Fibroblast of gingiva (primary cell): ENCODE measurements at regions not wholly inside any gene's neighbourhood (a gene's known extent, or its start where the extent isn't known, plus 50 kb on each side); places are given as distances from the start of the nearest gene placed in this dataset.
"Not testable (repeated sequence)": the region's sequence is repeated elsewhere in the genome, so short reads cannot be mapped to it uniquely, and the experiment has no call there.

ENCODE experiments used
- DNase-seq: peaks from one replicate; pipeline ENCODE4 v3.0.0-alpha.2; 2011; ENCODE audit warnings: low read depth

DNA sequence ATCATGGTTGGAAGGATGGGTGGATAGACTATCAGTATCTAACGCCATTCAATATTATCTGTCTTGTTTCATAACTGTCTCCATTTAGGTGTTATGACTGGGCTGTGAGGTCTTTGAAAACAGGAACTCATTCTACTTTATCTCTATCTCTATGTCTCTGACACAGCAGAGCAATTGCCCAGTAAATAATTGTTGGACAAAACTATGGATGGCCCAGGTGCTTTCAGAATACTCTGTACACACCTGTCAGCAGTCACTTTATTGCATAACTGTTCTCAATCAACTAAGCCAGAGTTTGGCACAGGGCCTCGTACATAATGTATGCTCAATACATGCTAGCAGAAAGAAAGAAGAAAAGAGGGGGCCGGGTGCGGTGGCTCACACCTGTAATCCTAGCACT is 210.3 kb downstream of the OPA1 start:
- DNase-seq, result no peak

DNA sequence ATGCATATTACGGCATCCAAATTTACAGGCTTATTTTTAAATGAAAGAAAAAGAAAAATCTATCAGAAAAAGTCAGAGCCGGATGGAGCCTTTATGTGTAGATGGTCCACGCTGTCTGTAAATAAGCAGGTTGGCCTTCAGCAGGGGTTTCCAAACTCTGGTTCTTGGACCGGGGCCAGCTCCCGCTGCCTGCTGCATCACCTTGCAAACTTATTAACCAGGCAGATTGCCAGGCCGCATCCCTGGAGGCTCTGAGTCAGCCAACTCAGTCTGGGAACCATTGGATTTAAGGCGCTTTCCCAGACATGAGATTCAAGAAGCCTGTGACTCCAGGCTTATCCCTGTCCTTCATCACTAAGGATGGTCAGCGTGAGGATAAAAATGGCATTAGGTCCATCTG is 212.4 kb downstream of the OPA1 start:
- no peak for DNase-seq

DNA sequence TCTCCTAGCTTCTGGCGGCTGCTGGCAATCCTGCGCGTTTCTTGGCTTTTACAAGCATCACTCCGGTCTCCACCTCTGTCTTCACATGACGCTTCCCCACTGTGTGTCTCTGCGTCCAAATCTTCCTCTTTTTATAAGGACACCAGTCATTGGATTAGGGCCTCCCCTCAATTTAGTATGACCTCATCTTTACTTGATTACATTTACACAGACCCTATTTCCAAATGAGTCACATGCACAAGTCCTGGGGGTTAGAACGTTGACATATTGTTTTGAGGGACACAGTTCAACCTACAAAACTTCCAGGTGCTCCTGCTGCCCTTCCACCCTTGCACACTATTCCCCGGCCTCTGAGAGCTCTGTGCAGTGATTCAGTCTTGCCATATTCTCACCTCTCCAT is 215.3 kb downstream of the OPA1 start:
- DNase-seq, result no peak

DNA sequence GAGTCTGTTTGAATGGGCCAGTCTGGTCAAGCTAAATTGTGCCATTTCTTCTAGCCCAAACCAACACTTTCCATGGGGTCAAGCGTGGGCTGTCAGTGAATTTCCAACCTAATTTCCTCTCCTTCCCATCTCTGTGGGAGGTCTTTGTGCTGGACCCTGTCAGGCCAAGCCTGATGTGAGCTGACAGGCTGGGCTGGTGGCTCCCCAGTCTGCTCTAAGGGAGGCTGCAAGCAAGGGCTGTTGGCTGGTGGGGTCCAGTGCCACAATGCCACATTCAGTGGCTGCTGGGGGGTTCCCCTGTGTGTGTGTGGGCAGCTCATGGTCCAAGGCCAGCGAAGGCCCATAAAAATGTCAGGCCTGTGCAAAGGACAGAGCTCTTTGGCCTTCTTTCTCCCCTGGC is 216.1 kb downstream of the OPA1 start:
- DNase-seq, result no peak

DNA sequence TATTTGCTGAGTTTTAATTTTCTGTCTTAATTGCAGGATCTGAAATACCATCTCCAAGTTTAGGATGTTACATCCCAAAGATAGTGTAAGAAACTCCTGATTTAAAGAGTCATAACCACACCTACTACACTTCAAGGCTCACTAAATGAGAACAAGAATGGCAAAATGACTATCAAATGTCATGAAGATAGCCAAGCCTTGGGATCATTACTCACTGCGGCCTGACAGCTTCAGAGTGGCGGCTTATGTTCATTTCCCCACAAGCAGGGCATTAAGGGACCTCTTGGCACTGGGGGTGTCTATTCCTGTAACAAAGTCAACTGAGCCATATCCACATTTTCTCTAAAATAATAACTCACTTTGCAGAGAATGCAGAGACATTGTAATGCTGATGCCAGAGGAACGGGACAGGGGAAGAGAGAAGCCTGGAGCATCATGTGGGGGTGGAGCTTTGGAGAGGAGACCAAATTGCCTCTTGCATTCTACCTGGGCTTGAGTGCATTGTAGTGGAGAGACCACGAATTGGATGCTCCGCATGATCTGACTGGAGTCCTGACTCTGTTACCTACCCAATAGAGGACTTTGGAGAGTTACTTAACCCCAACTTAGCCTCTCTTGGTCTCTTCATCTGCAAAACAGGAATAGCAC is 219.2 kb downstream of the OPA1 start:
- DNase-seq, result no peak

DNA sequence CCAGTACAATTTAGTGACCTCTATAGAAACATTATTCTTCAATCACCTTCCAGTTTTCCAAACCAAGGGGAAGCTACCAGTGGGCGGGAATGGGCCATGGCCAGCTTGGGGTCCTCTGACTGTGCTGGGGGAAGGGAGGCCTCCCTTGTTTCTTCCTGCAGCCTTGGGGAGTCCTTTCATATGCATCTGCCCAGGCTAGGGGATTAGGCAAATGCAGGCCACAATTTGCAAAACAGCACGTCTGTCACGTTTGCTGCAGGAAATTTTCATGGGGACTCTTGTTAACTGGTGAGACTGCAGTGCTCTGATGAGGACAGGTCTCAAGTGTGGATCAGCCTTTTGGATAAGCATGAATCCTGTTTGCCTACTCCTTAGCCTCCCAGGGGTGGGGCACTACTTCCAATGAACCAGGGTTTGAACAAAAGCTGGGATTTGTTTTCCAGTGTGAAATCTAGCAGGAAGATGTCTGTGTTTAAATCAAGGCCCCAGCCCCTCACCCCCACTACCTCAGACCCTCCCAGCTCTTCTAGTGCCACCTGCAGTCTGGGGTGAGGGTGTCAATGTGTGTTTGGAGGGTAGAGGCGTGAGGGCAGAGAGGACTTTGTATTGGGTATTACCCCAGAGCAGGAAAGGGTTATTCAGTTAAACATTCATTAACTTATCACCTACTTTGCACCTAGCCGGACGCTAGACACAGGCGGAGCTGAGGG is 219.9 kb downstream of the OPA1 start:
- no peak for DNase-seq

DNA sequence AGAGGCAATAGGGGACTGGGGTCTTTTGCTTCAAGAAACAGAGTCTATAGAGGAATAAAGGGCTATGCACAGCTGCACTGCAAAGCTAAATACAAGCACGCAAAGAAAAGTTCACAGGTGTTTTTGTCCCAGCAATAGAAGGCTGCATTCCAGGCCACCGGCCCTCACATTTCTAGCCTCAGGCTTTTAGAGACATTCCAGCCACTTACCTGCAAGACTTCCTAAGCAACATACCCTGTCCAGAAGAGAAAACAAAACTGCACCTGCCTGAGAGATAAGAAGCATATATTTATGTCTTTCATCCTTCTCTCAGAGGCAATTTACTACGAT is 220.5 kb downstream of the OPA1 start:
- DNase-seq, result no peak

DNA sequence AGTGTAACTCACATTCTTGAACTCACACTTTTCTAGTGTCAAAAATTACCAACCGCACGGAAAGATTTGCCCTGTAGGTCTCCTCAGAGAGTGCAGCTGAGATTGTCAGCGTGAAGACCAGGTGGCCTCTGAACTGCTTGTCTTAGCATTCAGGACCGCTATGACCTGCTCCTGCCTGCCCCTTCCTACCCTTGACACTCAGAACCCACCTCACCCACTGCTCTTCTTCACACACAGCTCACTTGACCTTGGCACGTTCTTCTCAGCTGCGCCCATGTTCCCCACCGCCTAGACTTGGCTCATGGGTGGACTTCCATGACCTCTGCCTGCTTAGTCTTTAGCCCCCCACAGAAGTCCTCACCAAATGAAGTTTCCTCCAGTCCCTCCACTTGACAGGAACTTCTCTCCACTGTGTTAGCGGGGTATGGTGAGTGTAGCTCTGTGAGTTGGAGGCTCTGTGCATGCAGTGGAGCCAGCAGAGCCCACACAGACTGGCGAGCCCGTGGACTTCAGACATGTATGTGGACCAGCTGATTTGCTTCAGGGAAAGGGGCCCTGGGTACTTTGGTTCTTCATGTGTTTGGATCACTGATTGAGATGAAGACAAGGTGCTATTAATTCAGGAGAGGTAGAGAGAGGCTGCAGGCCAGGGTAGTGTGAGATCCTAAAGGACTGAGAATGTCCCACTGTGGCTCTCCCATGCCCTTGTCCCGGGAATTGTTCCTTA is 221.3 kb downstream of the OPA1 start:
- DNase-seq, result no peak

DNA sequence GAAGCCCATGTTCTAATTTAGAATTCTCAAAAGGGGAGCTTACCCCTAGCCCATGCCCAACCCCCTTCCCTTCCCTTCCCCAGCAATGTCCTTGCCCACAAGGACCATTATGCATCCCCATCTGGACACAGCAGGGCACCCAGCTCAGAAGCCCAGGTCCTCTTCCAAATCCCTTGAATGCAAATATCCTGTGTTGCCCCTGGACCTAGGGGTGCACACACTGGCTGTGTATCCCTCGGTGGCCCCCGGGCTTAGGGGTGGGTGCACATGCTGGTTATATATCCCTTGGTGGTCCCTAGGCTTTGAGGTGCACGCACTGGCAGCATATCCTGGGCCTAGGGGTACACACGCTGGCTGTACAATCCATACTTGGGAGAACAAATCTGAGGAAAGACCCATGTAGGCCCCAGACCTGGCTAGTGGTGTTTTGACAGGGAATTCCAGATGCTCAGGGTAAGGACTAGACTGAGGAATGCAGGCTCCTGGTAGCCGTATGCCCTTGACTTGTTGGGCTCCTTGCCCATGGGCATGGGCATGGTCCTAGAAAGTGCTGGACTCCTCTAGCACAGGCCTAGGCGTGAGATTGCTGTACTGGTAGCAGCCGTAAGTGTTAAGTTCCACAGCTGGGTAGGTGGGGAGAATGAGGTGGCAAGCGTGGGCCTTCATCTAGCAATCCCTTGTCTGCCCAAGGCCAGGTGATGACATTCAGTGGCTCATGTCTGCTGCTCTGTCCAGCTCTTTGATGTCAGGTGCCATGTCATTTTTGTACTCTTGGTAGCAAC is 222.4 kb downstream of the OPA1 start:
- no peak for DNase-seq

DNA sequence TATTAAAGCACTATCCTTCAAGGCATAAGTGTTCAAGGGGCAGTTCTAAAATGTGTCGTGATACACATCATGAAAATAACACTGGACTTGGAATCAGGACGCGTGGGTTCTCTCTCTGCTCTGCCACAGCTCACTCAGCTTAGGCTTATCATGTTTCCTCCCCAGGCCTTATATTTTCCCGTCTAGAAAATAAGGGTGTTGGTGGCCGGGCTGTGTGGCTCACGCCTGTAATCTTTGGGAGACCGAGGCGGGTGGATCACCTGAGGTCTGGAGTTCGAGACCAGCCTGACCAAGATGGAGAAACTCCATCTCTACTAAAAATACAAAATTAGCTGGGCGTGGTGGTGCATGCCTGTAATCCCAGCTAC is 223.0 kb downstream of the OPA1 start:
- no peak for DNase-seq

DNA sequence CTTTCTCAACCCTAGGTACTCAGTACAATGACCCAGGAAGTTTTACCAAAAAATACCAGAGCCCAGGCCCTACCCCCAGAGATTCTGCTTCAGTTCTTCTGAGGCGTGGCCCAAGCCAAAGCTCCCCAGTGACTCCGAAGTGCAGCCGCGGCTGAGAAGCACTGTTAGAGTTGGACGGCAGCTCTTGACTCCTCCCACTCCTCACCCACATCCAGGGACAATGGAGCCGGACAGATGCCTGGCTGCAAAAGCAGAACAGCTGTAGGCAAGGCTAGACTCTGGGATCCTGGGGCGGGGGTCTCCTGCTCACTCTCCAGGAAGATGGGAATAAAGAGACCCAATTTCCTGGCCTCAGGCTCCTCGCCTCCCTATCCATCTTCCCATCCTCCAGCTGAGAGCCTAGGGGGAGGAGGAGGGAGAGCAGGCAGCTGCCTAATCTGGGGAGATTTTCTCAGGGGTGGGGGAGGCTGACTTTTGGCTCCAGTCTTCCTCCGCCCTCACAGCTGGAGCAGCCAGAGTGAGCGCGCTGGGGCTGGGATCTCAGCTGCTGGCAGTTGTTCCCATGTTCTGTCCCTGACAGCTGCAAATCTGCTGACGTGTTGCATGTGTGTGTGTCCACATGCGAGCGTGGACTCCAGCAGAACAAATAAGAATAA is 223.8 kb downstream of the OPA1 start:
- no peak for DNase-seq

DNA sequence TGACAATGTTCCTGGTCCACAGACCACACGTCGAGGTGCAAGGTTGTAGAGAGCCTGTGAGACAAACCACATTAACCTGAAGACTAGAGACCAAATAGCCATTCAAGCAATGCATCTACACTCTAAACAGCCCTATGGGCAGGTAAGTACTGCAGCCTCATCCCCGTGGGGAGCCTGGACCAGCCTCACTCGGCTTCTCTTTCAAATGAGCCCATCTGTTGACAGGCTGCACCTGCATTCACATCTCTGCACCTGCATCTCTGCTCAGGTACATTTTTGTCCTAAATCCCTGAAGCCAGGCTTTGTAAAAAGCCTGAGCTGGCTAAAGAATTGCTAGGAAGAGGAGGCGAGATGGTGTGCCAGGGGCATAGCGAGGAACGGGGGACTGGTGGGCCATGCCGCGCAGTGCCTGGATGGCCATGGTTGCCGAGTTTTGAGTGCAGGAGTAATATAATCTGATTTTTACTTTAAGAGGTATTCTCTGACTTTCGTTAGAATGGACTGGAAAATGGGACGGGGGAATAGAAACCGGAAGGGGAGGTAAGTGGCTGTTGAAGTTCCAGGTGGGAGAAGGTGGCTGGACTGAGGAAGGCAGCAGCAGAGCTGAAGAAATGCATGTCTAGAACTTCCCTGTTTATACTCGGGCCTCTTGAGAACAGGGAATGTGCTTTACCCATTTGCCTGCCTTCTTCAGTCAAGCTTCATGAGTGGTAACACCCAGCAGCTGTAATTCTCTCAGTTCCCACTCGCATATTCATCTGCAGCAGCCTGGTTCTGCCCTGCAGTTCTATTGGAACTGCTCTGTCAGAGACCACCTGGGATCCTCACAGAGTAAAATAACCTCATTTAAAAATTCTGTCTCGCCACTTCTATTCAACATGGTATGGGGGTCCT is 226.4 kb downstream of the OPA1 start:
- no peak for DNase-seq

DNA sequence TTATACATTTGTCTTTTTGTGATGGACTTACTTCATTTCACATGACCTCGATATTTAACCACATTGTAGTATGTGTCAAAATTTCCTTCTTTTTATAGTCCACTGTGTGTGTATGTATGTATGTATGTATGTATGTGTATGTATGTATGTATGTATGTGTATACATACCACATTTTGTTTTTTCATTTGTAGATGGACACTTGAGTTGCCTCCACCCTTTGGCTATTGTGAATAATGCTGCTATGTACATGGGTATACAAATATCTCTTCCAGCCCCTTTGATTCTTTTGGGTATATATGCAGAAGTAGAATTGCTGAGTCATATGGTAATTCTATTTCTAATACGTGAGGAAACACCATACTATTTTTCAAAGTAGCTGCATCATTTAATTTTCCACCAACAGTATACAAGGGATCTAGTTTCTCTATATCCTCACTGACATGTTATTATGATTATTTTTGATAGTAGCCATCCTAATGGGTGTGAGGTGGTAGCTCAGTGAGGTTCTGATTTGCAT is 228.2 kb downstream of the OPA1 start:
- no peak for DNase-seq

DNA sequence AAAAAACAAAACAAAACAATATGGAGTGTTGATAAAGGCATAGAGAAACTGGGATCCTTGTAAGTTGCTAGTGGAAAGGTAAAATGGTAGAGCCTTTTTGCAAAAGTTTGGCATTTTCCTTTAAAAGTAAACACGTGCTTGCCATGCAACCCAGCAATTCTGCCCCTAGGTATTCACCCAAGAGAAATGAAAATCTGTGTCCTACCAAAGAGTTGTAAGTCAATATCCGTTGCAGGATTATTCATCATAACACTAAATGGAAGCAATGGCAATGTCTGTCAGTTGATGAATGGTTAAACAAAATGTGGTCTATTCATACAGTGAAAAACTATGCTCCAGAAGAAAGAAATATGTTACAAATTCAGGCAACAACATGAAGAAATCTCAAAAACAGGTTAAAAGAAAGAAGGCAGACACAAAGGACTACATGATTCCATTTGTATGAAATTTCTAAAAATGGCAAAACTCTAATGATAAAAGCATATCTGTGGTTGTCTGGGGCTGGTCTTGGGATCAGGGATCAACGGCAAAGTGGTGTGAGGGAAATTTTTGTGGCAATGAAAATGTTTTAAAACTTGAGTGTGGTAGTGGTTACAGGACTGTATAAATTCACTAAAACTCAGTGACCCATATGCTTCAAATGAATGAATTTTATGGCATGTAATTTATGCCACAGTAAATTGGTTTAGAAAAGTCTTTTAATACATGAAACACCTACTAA is 229.6 kb downstream of the OPA1 start:
- DNase-seq, result no peak

DNA sequence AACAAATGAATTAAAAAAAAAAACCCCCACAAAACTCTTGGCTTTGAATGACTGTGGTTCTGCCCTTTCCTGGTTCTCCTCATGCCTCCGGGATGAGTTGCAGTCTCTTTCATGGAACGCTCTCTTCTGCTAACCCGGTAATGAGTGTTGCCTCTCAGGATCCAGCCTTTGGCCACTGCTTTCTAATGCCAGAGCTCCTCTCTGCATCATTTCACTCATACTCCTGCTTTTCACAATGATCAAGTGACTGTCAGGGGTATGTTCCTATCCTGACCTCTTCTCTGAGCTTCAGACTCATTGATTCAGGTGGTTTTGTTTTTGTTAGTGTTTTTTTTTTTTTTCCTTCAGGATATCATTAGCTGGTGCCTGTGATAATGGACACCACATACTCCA is 230.2 kb downstream of the OPA1 start:
- not testable (repeated sequence) for DNase-seq

DNA sequence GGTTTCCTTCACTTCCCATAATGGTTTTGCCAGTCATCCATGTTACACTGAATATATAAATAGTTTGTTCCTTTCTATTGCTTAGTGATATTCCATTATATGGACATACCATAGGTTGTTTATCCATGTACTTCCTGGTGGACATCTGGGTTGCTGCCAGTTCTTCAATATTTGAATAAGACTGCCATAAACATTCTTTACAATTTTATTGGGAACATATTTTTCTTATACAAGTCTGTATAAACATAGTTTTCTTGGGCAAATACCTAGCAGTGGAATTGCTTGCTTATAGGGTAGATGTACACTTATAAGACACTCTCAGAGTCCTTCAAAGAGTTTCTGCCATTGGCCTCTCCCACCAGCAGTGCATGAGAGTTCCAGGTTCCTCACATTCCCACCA is 231.4 kb downstream of the OPA1 start:
- DNase-seq, result no peak

DNA sequence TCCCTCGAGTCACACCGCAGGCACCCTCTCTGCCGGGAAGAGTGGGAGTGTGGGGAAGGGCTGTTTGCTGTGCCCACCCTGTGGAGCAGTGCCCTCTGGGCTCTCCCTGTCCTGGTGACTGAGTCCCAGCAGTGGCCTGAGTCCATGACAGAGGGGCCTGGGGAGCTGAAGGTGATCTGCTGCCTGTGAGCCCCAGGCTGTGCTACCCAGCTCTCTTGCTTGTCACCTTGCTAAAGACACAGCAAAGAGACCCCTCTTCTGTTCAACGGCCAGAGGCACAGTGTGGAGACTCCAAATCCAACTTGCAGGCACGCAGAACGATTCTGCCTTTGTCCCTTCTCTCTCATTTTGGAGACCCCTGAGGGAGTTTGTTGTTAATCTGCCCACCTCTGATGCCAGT is 232.6 kb downstream of the OPA1 start:
- DNase-seq, result no peak

DNA sequence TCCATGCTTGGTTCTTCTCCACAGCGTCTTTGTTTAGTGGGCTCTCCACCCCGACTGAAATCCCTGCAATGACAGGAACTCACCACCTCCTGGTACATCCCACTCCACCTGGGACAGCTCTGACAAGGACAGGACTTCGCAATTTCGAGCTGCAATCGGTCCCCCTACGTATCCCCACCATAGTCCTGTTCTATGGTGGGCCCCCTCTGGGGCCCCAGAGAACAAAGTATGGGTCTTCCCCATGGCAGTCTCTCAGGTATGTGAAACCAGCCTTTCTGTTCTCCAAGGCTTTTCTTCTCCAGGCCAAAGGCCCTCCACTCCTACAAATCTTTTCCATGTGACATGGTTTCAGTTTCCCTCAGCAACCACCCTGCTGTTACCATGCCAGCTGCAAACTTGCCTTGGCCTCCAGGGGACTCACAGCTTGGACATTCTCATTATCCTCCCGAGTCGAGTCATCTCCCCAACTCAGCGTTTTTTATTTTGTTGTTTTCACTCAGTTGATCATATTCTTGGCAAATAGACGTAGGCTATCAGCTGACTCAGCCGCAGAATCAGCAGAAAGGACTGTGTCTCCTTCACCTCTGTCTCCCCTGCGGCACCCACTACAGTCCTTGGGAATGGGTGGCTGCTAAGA is 233.3 kb downstream of the OPA1 start:
- peak; percentile 55 for DNase-seq

DNA sequence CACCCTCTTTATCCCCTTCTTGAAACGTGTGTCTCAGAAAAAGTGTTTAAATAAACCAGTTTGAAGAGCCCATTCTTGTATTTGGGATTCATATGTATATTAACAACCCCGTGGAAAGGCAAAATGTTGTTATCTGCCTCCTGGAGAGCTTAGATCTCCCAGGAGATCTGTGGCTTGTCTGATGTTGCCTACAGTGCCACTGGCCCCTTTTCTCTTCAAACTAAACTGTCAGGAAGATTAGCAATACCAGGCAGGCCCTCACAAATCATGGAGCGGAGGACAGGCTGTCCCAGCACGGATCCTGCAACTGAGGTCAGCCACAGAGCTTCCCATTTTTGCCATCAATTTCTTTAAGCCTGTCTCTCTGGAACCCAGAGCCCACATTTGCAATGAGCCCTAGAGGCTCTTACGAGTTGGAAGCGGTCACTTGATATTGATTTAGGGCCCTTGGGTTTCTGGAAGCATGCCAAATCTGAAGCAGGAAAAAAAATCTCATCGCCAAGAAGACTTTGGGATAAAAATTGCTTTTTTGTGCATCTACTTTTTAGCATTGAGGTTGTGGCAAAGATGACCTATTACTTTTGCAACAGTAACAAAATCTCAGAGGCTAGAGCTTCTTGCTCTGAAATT is 234.1 kb downstream of the OPA1 start:
- DNase-seq, result no peak
